ENCODE measurements at regions not wholly inside any gene's neighbourhood (a gene's known extent, or its start where the extent isn't known, plus 50 kb on each side); places are given as distances from the start of the nearest gene placed in this dataset.

GRCh38 chr4:187577941-187578480, 417.6 kb upstream of the ZFP42 start:
- Histone ChIP-seq H3K9me3 (ENCODE audit: low read depth, low read length) (no peaks in the 10 kb centered on the region), H2AFZ (ENCODE audit: low read length) (no peak overlapping the region), H3K79me2 (ENCODE audit: insufficient read depth, low read length) (no peaks in the 10 kb centered on the region), H3K4me2 (ENCODE audit: insufficient read depth, low read length) (no peak overlapping the region), H3K4me3 (ENCODE audit: insufficient read depth, low read length) (no peak overlapping the region), H3K27me3 (ENCODE audit: insufficient read depth, low read length) (no peaks in the 10 kb centered on the region), H3K27ac (ENCODE audit: low read depth, low read length) (no peak overlapping the region), H3K4me1 (ENCODE audit: insufficient read depth, low read length) (no peaks in the 10 kb centered on the region), H4K20me1 (ENCODE audit: insufficient read depth, low read length) (no peaks in the 10 kb centered on the region), H3K36me3 (ENCODE audit: insufficient read depth, low read length) (no peaks in the 10 kb centered on the region)
- no peak for DNase-seq (ENCODE audit: insufficient read length, low spot score, missing footprints)
- TF ChIP-seq CTCF (IDR thresholded peaks at IDR 0.05; ENCODE audit: extremely low read depth, low read depth, low read length): no peak

- no peak for TF ChIP-seq CTCF (IDR thresholded peaks at IDR 0.05; ENCODE audit: extremely low read depth, low read depth, low read length)
- Histone ChIP-seq H3K27ac (ENCODE audit: low read depth, low read length) (no peak overlapping the region), H3K79me2 (ENCODE audit: insufficient read depth, low read length) (no peaks in the 10 kb centered on the region), H4K20me1 (ENCODE audit: insufficient read depth, low read length) (no peaks in the 10 kb centered on the region), H3K9me3 (ENCODE audit: low read depth, low read length) (no peaks in the 10 kb centered on the region), H3K4me3 (ENCODE audit: insufficient read depth, low read length) (no peak overlapping the region), H3K4me2 (ENCODE audit: insufficient read depth, low read length) (no peak overlapping the region), H3K4me1 (ENCODE audit: insufficient read depth, low read length) (no peaks in the 10 kb centered on the region), H3K27me3 (ENCODE audit: insufficient read depth, low read length) (no peaks in the 10 kb centered on the region), H3K36me3 (ENCODE audit: insufficient read depth, low read length) (no peaks in the 10 kb centered on the region), H2AFZ (ENCODE audit: low read length) (peak overlapping the region; percentile 64)
- no peak for DNase-seq (ENCODE audit: insufficient read length, low spot score, missing footprints)
These were observed 408.7 kb upstream of the ZFP42 start for GRCh38 chr4:187586892-187587291.

DNA sequence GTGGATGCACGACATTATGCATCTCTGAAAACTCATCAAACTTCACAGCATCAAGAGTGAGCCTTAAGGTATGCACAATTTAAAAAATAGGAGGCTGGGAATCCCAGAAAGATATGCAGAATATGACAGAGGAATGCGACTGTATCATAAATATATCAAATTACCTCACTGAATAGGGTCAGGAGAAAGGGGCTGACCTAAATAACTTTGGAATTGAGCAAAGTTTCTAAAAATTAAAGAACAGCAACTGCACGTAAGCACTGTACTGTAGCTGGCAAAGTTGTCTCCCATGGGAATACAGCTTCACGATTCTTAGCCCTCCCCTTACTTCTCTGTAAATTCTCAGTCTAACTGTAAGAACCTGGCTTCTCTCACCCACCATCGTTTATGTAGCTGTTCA, 397.4 kb upstream of the ZFP42 start:
- no peak for TF ChIP-seq CTCF (IDR thresholded peaks at IDR 0.05; ENCODE audit: extremely low read depth, low read depth, low read length)
- H3K27me3 ChIP-seq (ENCODE audit: insufficient read depth, low read length): no peaks in the 10 kb centered on the region
- no peak overlapping the region for H2AFZ ChIP-seq (ENCODE audit: low read length)
- H4K20me1 ChIP-seq (ENCODE audit: insufficient read depth, low read length): no peaks in the 10 kb centered on the region
- H3K9me3 ChIP-seq (ENCODE audit: low read depth, low read length): no peaks in the 10 kb centered on the region
- no peaks in the 10 kb centered on the region for H3K36me3 ChIP-seq (ENCODE audit: insufficient read depth, low read length)
- H3K4me1 ChIP-seq (ENCODE audit: insufficient read depth, low read length): peaks cover 13% of the 10 kb centered on the region
- no peak for DNase-seq (ENCODE audit: insufficient read length, low spot score, missing footprints)
- no peak overlapping the region for H3K4me2 ChIP-seq (ENCODE audit: insufficient read depth, low read length)
- no peak overlapping the region for H3K27ac ChIP-seq (ENCODE audit: low read depth, low read length)
- H3K79me2 ChIP-seq (ENCODE audit: insufficient read depth, low read length): no peaks in the 10 kb centered on the region
- no peak overlapping the region for H3K4me3 ChIP-seq (ENCODE audit: insufficient read depth, low read length)

DNA sequence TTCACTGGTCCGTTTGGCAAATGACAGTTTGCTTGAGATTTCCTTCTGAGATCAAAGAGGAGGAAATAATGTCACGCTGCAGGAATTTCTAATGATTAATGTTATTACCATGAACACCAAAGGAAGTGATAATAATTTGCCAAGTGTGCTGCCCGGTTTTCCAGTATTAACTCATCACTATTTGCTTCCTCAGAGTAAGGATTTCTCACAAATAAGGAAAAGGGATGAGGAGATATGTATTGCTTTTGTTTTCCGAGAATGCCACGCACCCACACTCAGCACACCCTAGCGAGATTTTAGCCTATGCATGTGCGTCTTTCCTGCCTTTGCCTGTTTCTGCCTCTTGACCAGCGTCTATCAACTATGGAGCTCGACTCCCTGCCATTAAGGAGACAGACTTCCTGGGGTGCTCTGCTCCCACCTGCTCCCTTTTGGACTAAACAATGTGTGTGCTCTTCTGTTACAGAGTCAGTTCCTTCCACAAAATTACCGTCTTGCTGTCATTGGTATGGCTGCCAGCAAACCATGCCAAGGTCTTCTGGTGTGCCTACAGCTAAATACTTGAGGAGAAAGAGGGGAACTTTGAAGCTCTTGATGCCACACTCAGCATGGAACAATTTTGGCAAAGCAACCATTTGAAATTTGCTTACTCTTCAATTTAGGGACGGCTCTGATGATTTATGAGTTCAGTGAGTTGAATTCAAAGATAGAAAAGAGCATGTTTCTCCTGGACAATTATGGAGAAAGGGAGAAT, 393.1 kb upstream of the ZFP42 start:
- peak overlapping the region; percentile 9 for H3K4me3 ChIP-seq (ENCODE audit: insufficient read depth, low read length)
- H3K9me3 ChIP-seq (ENCODE audit: low read depth, low read length): no peaks in the 10 kb centered on the region
- H3K27ac ChIP-seq (ENCODE audit: low read depth, low read length): peak overlapping the region; percentile 67

More for the DNA sequence above, 393.1 kb upstream of the ZFP42 start:
- DNase-seq (ENCODE audit: insufficient read length, low spot score, missing footprints): no peak
- Histone ChIP-seq H2AFZ (ENCODE audit: low read length) (peak overlapping the region; percentile 27), H3K4me2 (ENCODE audit: insufficient read depth, low read length) (peak overlapping the region; percentile 44), H3K4me1 (ENCODE audit: insufficient read depth, low read length) (peaks cover 27% of the 10 kb centered on the region), H4K20me1 (ENCODE audit: insufficient read depth, low read length) (no peaks in the 10 kb centered on the region), H3K27me3 (ENCODE audit: insufficient read depth, low read length) (no peaks in the 10 kb centered on the region), H3K79me2 (ENCODE audit: insufficient read depth, low read length) (no peaks in the 10 kb centered on the region), H3K36me3 (ENCODE audit: insufficient read depth, low read length) (no peaks in the 10 kb centered on the region)
- no peak for TF ChIP-seq CTCF (IDR thresholded peaks at IDR 0.05; ENCODE audit: extremely low read depth, low read depth, low read length)
